Nephron progenitor cell (in vitro differentiated cells): ENCODE measurements at regions not wholly inside any gene's neighbourhood (a gene's known extent, or its start where the extent isn't known, plus 50 kb on each side); places are given as distances from the start of the nearest gene placed in this dataset.

Experiments
- DNase-seq: peaks from one replicate; pipeline ENCODE4 v3.0.0; 2021
- H3K27ac Mint-ChIP-seq: 2 replicates; pipeline ENCODE4 v1.8.0; 2021; ENCODE audit warnings: mild to moderate bottlenecking, moderate library complexity, mixed read lengths
- H3K27me3 Mint-ChIP-seq: 2 replicates; pipeline ENCODE4 v1.8.0; 2021; ENCODE audit warnings: mild to moderate bottlenecking, low read depth, mixed read lengths; ENCODE audit not compliant: poor library complexity
- H3K36me3 Mint-ChIP-seq: 2 replicates; pipeline ENCODE4 v1.8.0; 2021; ENCODE audit warnings: low read depth, mixed read lengths
- H3K4me1 Mint-ChIP-seq: 2 replicates; pipeline ENCODE4 v1.8.0; 2021; ENCODE audit warnings: mixed read lengths
- H3K4me3 Mint-ChIP-seq: 2 replicates; pipeline ENCODE4 v1.8.0; 2021; ENCODE audit warnings: mild to moderate bottlenecking, moderate library complexity, mixed read lengths
- H3K9me3 Mint-ChIP-seq: 2 replicates; pipeline ENCODE4 v1.8.0; 2021; ENCODE audit warnings: mild to moderate bottlenecking, moderate library complexity, mixed read lengths
- CTCF ChIP-seq: fragments of 200-600 bp; sonication (generic); IDR thresholded peaks from 2 replicates; pipeline ENCODE4 v1.5.0; 2021; ENCODE audit warnings: antibody characterized with exemption

- no peak for DNase-seq
- no peaks in the 10 kb centered on the region for H3K36me3 Mint-ChIP-seq
- no peaks in the 10 kb centered on the region for H3K9me3 Mint-ChIP-seq
- no peaks in the 10 kb centered on the region for H3K27me3 Mint-ChIP-seq
- TF ChIP-seq CTCF, result no peak
- H3K27ac Mint-ChIP-seq, result no peak overlapping the region
- no peaks in the 10 kb centered on the region for H3K4me1 Mint-ChIP-seq
- no peak overlapping the region for H3K4me3 Mint-ChIP-seq
Observed at GRCh38 chr18:52216666-52217065, 123.3 kb upstream of the DCC start.

GRCh38 chr18:52219102-52219501 is 120.9 kb upstream of the DCC start:
- H3K9me3 Mint-ChIP-seq, result no peaks in the 10 kb centered on the region
- TF ChIP-seq CTCF, result no peak
- H3K27ac Mint-ChIP-seq, result no peak overlapping the region
- H3K4me3 Mint-ChIP-seq, result no peak overlapping the region
- no peaks in the 10 kb centered on the region for H3K36me3 Mint-ChIP-seq
- no peak for DNase-seq
- no peaks in the 10 kb centered on the region for H3K27me3 Mint-ChIP-seq
- H3K4me1 Mint-ChIP-seq, result no peaks in the 10 kb centered on the region

- H3K4me1 Mint-ChIP-seq, result no peaks in the 10 kb centered on the region
- no peak for DNase-seq
- H3K4me3 Mint-ChIP-seq, result no peak overlapping the region
- peaks cover 3% of the 10 kb centered on the region for H3K27me3 Mint-ChIP-seq
- no peak for TF ChIP-seq CTCF
- H3K36me3 Mint-ChIP-seq, result no peaks in the 10 kb centered on the region
- no peak overlapping the region for H3K27ac Mint-ChIP-seq
- H3K9me3 Mint-ChIP-seq, result no peaks in the 10 kb centered on the region
Observed at GRCh38 chr18:52220062-52220591, 119.9 kb upstream of the DCC start.

GRCh38 chr18:52222211-52222610 is 117.8 kb upstream of the DCC start:
- H3K27ac Mint-ChIP-seq, result no peak overlapping the region
- no peaks in the 10 kb centered on the region for H3K9me3 Mint-ChIP-seq
- no peaks in the 10 kb centered on the region for H3K4me1 Mint-ChIP-seq
- peaks cover 8% of the 10 kb centered on the region for H3K27me3 Mint-ChIP-seq
- H3K36me3 Mint-ChIP-seq, result no peaks in the 10 kb centered on the region
- no peak for TF ChIP-seq CTCF
- H3K4me3 Mint-ChIP-seq, result no peak overlapping the region
- no peak for DNase-seq

GRCh38 chr18:52227536-52227935 is 112.5 kb upstream of the DCC start:
- Mint-ChIP-seq H3K27ac (no peak overlapping the region), H3K9me3 (no peaks in the 10 kb centered on the region), H3K4me1 (no peaks in the 10 kb centered on the region), H3K4me3 (no peak overlapping the region), H3K27me3 (peaks cover 8% of the 10 kb centered on the region), H3K36me3 (no peaks in the 10 kb centered on the region)
- no peak for DNase-seq
- no peak for TF ChIP-seq CTCF

GRCh38 chr18:52228166-52228565 is 111.8 kb upstream of the DCC start:
- H3K9me3 Mint-ChIP-seq, result no peaks in the 10 kb centered on the region
- H3K4me3 Mint-ChIP-seq, result no peak overlapping the region
- no peak overlapping the region for H3K27ac Mint-ChIP-seq
- TF ChIP-seq CTCF, result no peak
- peaks cover 8% of the 10 kb centered on the region for H3K27me3 Mint-ChIP-seq
- no peaks in the 10 kb centered on the region for H3K4me1 Mint-ChIP-seq
- no peaks in the 10 kb centered on the region for H3K36me3 Mint-ChIP-seq
- DNase-seq, result no peak
